ENCODE measurements at regions not wholly inside any gene's neighbourhood (a gene's known extent, or its start where the extent isn't known, plus 50 kb on each side); places are given as distances from the start of the nearest gene placed in this dataset.

DNA sequence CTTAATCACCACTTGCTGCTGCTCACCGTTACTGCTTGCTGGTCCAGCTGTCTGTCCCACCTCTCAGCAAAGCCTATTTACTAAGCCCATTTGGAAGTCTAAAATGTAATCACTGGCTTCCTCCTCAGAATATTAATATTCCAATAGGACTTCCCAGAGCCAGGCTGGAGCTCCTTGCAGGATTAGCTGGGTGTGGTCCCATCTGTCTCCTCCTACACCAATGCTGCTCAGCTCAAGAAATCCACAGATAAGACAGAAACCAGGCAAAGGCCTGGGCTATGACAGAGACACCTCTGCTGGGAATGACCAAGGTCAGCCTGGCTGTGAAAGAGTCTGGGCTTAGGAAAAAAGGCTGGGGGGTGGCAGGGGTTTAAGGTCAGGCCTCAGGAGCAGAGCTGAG, 317.8 kb downstream of the BUD13 start:
- Histone ChIP-seq H3K4me1 (no peaks in the 10 kb centered on the region), H3K27me3 (no peaks in the 10 kb centered on the region), H3K27ac (no peak overlapping the region), H3K4me3 (no peak overlapping the region), H3K36me3 (no peaks in the 10 kb centered on the region), H3K9me3 (peaks cover 0 to 4% of the 10 kb centered on the region in 2 donors)
- intact Hi-C loops (cut with DNase I) = no loop called here
- TF ChIP-seq, protein P1, sequence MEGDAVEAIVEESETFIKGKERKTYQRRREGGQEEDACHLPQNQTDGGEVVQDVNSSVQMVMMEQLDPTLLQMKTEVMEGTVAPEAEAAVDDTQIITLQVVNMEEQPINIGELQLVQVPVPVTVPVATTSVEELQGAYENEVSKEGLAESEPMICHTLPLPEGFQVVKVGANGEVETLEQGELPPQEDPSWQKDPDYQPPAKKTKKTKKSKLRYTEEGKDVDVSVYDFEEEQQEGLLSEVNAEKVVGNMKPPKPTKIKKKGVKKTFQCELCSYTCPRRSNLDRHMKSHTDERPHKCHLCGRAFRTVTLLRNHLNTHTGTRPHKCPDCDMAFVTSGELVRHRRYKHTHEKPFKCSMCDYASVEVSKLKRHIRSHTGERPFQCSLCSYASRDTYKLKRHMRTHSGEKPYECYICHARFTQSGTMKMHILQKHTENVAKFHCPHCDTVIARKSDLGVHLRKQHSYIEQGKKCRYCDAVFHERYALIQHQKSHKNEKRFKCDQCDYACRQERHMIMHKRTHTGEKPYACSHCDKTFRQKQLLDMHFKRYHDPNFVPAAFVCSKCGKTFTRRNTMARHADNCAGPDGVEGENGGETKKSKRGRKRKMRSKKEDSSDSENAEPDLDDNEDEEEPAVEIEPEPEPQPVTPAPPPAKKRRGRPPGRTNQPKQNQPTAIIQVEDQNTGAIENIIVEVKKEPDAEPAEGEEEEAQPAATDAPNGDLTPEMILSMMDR (IDR thresholded peaks at IDR 0.05) = no peak
- DNase-seq (ENCODE audit: low spot score in 2 of 2) = no peak

DNA sequence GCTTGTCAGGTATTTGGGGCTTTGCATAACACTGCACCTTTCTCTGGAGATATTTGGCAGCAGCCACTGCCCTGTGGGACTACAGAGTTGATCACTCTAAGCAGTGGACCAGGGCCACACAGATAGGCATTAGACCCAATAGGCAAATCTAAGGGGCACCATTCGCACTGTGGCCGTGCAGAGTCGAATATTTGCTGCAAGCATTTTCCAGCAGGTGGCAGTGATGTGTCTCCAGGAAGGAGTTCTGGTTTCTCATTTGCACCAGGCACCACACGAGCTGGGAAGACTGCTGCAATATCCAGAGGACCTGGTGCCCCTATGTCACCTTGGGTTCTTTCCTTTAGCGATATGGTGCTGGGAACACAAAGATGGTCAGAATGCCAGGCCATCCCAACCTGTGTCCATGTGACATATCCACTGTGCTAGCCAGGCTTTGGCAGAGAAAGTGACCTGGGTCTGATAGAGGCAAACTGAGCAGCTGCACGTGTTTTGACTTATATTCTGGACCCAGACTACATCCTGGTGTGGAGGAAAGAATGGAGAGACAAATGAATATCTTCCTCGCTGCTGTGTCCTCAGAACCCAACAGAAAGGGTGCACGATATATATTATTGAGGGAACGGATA, 318.7 kb downstream of the BUD13 start:
- Histone ChIP-seq H3K4me3 (no peak overlapping the region), H3K36me3 (no peaks in the 10 kb centered on the region), H3K4me1 (no peaks in the 10 kb centered on the region), H3K9me3 (peaks cover 0 to 4% of the 10 kb centered on the region in 2 donors), H3K27me3 (no peaks in the 10 kb centered on the region), H3K27ac (no peak overlapping the region)
- DNase-seq (ENCODE audit: low spot score in 2 of 2) = no peak
- TF ChIP-seq, protein P1 (IDR thresholded peaks at IDR 0.05) = peak in 1 of 3 experiments; percentile 41
- intact Hi-C loops (cut with DNase I) = no loop called here

DNA sequence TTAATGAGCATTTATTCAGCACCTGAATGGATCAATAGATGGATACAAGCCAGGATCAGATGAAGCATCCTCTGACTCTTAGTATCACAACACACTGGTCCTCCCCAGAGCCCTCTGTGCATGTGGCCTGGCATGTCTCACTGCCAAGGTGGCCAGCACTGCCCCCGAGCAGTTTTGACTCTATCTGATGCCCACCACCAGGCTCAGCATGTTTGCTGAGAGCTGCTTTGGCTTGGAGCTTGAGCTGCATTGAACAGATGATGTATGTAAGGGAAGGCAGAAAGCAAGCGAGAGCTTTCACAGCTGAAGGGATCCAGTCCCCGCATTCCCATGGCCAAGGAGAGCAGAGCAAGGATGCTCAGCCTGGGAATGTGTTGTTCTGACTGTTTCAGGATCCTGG, 320.3 kb downstream of the BUD13 start:
- TF ChIP-seq, protein P1 (IDR thresholded peaks at IDR 0.05) = no peak
- H3K36me3 ChIP-seq = no peaks in the 10 kb centered on the region
- intact Hi-C loops (cut with DNase I) = no loop called here
- DNase-seq (ENCODE audit: low spot score in 2 of 2) = no peak
- no peaks in the 10 kb centered on the region for H3K4me1 ChIP-seq
- no peaks in the 10 kb centered on the region for H3K27me3 ChIP-seq
- no peak overlapping the region for H3K4me3 ChIP-seq
- peaks cover 0 to 4% of the 10 kb centered on the region in 2 donors for H3K9me3 ChIP-seq
- no peak overlapping the region for H3K27ac ChIP-seq

DNA sequence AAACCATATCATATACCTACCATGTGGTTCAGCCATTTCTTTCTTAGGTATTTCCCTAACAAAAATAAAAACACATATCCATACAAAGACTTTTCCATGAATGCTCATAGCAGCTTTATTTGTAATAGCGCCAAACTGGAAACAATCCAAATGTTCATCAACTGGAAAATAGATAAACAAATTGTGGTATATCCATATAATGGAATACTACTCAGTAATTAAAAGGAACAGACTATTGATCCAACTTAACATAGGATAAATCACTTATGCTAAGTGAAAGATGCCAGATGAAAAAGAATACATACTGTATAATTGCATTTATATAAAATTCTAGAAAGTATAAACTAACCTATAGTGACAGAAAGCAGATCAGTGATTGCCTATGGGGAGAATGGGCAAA, 323.3 kb downstream of the BUD13 start:
- Histone ChIP-seq H3K27ac (no peak overlapping the region), H3K36me3 (no peaks in the 10 kb centered on the region), H3K4me3 (no peak overlapping the region), H3K4me1 (no peaks in the 10 kb centered on the region), H3K27me3 (no peaks in the 10 kb centered on the region), H3K9me3 (peaks cover 0 to 4% of the 10 kb centered on the region in 2 donors)
- DNase-seq (ENCODE audit: low spot score in 2 of 2) = no peak
- intact Hi-C loops (cut with DNase I) = no loop called here
- TF ChIP-seq, protein P1 (IDR thresholded peaks at IDR 0.05) = no peak

DNA sequence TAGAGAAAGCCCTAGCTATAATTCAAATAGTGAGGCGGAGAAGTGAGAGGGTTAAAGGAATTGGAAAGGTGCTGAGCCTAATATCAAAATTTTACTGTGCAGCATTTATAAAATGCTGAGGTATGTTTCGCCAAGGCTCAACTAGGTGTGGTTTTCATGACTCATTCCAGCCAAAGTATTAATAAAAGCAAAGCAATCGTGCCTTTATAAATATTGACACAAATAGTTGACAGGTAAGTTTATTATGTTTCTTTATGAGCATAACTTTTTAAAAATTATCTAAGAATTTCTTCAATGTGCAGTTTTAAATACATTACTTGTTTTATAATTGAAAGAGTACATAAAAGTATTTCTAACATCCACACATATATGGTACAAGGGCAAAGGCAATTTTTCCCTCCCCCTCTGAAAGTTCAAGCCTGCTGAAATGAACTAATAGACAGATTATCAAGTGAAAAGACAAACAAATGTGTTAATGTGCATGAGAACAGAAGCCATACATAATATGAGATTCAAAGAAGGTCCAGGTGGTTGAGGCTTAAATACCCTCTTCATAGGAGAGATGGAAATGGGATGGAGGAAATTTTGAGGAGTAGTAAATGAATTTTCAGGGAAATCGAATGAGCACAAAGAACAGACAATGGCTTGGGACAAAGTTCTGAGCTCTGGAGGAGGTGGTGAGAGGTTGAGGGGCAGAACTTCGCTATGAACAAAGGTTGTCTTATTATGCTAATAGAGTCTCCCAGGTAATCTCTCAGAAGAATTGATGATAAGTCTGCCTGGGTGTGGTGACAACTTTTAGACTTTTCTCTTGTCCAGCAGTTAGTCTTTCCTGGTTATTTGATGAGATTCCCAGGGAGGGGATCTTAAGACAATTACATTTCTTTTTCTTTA, 326.5 kb downstream of the BUD13 start:
- DNase-seq (ENCODE audit: low spot score in 2 of 2) = no peak
- Histone ChIP-seq H3K27me3 (no peaks in the 10 kb centered on the region), H3K9me3 (peaks cover 1 to 4% of the 10 kb centered on the region in 2 donors), H3K27ac (no peak overlapping the region), H3K4me1 (no peaks in the 10 kb centered on the region), H3K36me3 (no peaks in the 10 kb centered on the region), H3K4me3 (no peak overlapping the region)
- intact Hi-C loops (cut with DNase I) = no loop called here
- TF ChIP-seq, protein P1 (IDR thresholded peaks at IDR 0.05) = no peak
